ENCODE measurements at regions not wholly inside any gene's neighbourhood (a gene's known extent, or its start where the extent isn't known, plus 50 kb on each side); places are given as distances from the start of the nearest gene placed in this dataset.

GRCh38 chr20:60957621-60958020 is 294.4 kb upstream of the CDH4 start:
- DNase-seq (ENCODE audit: low read depth): no peak

GRCh38 chr20:60959971-60960370 is 292.1 kb upstream of the CDH4 start:
- no peak for DNase-seq (ENCODE audit: low read depth)

- DNase-seq (ENCODE audit: low read depth): no peak
Measured at GRCh38 chr20:60960500-60960899, 291.6 kb upstream of the CDH4 start.

- DNase-seq (ENCODE audit: low read depth): no peak
Measured at GRCh38 chr20:60961551-60961950, 290.5 kb upstream of the CDH4 start.

DNA sequence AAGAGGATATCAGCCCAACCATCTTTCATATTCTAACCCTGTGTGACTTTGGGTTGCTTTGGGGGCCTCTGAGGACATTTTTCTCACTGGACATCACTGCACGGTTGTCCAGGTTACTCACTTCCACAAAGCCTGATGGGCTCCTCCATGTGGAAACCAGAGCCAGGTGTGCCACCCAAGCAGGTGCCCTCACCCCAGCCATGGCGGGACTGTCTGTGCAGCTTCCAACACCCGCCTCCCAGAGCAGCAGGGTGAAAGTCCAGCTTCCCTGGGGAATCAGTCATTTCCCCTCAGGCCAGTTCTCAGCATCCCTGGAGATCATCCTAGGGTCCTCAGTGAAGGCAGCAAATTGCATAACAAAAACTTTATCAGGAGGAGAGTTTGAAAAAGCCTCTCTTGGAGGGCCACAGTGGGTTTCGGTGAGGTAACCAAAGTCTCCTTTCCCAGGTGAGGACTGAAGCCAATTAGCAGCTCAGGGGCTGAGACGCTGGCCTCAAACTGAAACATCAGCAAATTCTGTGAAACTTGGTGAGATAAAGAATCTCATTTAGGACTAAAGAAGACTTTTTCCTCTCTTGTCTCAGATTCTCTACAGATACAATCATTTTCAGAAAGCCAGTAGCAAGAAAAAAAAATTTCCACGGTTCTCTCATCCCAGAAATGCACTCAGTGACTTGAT is 289.6 kb upstream of the CDH4 start:
- DNase-seq (ENCODE audit: low read depth): no peak

DNA sequence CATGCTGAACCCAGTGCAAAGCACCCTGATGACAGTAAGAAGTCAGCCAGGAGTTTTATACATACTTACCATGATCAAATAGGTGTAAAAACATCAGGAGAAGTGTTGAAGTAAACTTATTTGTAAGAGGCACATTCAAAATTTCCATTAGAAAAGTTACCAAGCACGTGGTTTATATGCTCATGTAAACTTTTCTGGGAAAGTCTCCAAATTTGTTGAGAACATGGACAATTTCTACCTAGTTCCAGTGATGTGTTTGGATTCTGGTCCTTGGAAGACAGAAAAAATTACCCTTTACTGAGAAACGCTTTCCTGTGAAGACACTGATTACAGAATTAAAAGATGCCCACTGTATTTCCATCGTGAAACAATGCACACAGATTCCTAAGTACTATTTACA is 288.9 kb upstream of the CDH4 start:
- no peak for DNase-seq (ENCODE audit: low read depth)

DNA sequence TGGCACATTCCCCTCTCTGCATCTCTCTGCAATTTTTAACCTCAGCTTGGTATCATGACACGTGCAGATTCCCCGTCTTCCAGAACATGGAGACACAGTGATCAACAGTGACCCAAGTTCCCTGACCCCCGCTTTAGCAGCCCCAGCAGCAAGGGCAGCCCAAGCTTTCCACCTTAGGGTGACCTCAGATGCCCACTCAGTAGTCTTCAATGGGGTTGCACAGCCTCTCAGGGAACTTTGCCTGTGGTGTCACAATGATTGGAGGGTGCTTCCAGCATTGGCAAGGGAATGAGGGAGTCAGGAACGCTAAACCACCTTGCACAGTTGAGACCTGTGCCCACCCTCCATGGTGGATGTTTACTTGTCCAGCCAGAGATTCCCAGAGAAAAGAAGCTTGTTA is 287.1 kb upstream of the CDH4 start:
- DNase-seq (ENCODE audit: low read depth): no peak

DNA sequence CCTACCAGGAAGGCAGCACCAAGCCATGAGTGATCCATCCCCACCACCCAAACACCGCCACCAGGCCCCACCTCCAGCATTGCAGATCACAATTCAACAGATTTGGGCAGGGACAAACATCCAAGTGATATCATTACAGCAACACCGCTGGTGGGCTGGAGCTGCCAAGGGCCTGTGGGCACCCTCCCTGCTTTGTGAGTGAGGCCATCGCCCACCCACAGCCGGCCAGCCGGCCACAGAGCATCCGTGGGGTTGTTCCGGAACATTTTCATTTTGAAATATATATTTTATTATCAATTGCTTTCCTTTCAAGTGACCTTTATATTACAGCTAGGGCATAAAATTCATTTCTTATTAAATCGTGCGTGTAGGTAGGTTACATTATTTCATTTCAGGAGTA is 286.0 kb upstream of the CDH4 start:
- no peak for DNase-seq (ENCODE audit: low read depth)

GRCh38 chr20:60966766-60967165 is 285.3 kb upstream of the CDH4 start:
- DNase-seq (ENCODE audit: low read depth): no peak

GRCh38 chr20:60967431-60968316 is 284.4 kb upstream of the CDH4 start:
- no peak for DNase-seq (ENCODE audit: low read depth)

DNA sequence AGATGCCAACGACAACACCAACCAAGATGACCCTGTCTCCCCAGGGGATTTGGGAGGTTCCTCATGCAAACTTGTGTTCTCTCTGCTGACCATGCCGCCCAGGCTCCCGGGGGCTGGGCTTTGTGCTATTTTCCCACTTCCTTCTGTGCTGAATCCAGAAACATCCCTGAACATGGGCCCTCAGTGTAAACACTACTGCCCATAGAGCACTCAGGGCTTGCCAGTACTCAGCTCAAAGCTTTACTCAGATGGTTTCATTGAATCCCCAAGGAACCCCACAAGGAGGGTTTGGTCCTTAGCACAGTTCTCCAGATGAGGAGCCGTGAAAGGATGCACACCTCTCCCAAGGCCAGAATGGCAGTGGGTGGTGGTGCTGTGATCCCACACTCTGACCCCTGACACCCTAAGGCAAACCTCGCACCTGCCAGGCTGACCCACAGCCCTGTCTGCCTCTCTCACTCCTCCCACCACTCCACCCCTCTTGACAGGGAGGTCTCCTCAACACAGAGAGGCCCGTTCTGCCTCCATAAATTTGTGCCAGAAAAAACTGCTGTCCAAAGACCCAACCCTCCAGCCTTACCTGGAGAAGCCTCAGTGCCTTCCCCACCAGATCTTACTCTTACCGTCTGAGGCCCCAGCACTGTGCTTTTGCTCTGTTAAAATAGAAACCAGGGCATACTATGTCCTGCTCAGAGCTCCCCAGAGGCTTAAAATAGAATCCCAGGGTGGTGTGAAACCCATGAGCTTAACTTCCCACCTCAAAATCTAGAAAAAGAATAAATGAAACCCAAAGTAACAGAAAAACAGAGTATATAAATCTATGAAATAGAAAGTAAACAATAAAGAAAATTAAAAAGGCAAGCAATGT is 283.0 kb upstream of the CDH4 start:
- DNase-seq (ENCODE audit: low read depth): no peak

DNA sequence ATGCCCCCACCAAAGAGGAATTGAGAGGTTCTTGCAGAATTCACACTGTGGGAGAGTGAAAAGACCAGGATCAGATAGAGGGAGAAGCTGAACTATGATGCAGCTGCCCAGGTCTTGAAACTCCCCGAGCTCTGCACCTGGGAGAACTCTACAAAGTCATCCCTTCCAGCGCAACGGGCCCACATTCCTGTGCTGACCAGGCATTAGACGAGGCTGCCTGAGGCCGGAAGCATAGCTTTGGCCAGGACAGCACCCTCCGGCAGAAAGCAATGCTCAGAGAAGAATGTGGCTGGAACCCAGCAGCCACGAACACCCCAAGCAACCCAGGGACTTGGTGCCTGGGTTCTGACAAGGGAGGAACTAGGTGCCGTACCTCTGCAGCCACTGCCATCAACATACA is 281.5 kb upstream of the CDH4 start:
- no peak for DNase-seq (ENCODE audit: low read depth)

GRCh38 chr20:60974022-60974421 is 278.0 kb upstream of the CDH4 start:
- DNase-seq (ENCODE audit: low read depth): no peak

DNA sequence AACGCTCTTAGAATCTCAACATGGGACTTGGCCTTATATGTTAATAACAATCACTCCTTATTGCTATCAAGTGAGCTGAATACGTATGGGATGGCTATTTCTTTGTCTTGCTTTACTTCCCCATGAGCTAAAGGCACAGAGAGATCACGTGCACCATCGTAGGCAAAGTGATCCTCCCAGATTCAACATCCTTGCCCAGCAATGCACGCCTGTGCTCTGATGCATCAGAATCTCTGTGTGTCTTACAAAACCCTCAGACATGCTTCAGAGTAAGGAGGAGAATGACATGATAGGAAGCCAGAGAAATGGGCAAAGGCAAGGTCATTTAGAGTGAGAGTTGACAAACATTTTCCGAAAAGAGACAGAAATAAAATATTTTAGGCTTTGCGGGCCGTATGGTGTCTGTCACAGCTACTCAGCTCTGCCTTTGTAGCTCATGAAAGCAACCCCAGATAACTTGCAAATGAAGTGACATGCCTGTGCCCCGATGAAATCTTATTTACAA is 277.6 kb upstream of the CDH4 start:
- DNase-seq (ENCODE audit: low read depth): no peak

GRCh38 chr20:60976139-60976538 is 275.9 kb upstream of the CDH4 start:
- no peak for DNase-seq (ENCODE audit: low read depth)

GRCh38 chr20:60976913-60977312 is 275.1 kb upstream of the CDH4 start:
- no peak for DNase-seq (ENCODE audit: low read depth)

- DNase-seq (ENCODE audit: low read depth): no peak
Measured at GRCh38 chr20:60977901-60978300, 274.2 kb upstream of the CDH4 start.

- DNase-seq (ENCODE audit: low read depth): no peak
Measured at GRCh38 chr20:60984666-60985065, 267.4 kb upstream of the CDH4 start.

GRCh38 chr20:60986506-60987156 is 265.4 kb upstream of the CDH4 start:
- no peak for DNase-seq (ENCODE audit: low read depth)

DNA sequence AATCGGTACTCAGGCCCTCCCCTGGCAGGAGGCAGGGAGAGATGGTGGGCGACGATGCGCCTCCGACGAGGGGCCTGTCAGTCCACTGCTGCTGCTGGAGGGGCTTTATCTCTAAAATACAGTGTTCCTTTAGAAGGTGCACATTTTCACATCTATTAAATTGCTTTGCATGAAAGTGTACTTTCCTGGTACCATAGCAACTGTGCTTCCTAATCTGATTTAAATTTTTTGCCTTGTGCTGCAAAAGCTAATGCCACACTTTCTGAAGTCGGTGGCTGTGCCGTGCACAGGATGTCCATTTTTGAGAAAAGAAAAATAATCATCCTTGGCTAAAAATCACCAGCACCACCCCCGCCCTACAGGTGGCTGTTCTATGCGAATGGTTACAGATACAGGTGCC is 262.0 kb upstream of the CDH4 start:
- no peak for DNase-seq (ENCODE audit: low read depth)

DNA sequence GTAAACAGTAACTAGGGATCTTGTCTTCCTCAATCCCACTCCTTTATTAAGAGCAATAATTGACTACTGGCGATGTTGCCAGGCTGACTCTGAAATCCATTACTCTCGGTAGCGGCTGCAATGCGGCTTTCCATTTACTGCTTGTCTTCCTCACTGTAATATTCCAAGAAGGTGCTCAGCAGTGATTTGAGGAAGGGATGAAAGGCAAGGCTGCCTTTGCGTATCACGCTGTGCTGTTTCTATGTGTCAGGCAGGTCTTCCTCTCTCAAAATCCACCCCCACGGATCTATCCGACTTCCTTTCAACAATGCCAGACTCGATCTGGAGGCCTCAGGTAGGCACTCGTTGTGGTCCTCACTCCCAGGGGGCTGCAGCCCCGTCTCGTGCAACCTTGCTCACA is 261.4 kb upstream of the CDH4 start:
- no peak for DNase-seq (ENCODE audit: low read depth)

Measured in amniotic epithelial cell (primary cell).